Skeletal muscle tissue (tissue), 3 donors: ENCODE measurements at regions not wholly inside any gene's neighbourhood (a gene's known extent, or its start where the extent isn't known, plus 50 kb on each side); places are given as distances from the start of the nearest gene placed in this dataset.
"Not testable (repeated sequence)": the region's sequence is repeated elsewhere in the genome, so short reads cannot be mapped to it uniquely, and the experiment has no call there.

Experiments used
- H3K27ac ChIP-seq: one replicate; pipeline ENCODE4 v1.7.0; 2013; ENCODE audit warnings: mild to moderate bottlenecking, low read depth, low read length, inconsistent platforms
- H3K27me3 ChIP-seq, 3 donors: one replicate each; pipeline ENCODE4 v1.7.0; 2013; ENCODE audit warnings: low read length in 3 of 3; ENCODE audit not compliant: control insufficient read depth in 3 of 3, insufficient read depth in 3 of 3
- H3K36me3 ChIP-seq, 3 donors: one replicate each; pipeline ENCODE4 v1.7.0; 2013; ENCODE audit warnings: low read length in 3 of 3; ENCODE audit not compliant: control insufficient read depth in 3 of 3, insufficient read depth in 3 of 3
- H3K4me1 ChIP-seq, 3 donors: one replicate each; pipeline ENCODE4 v1.7.0; 2013; ENCODE audit warnings: low read length in 3 of 3, mild to moderate bottlenecking in 3 of 3; ENCODE audit not compliant: control insufficient read depth in 3 of 3, insufficient read depth in 3 of 3
- H3K4me3 ChIP-seq, 3 donors: one replicate each; pipeline ENCODE4 v1.7.0; 2013; ENCODE audit warnings: low read length in 3 of 3
- H3K9ac ChIP-seq, 3 donors: one replicate each; pipeline ENCODE4 v1.7.0; 2013; ENCODE audit warnings: low read length in 3 of 3, mild to moderate bottlenecking in 3 of 3, moderate library complexity in 2 of 3, low read depth in 1 of 3
- H3K9me3 ChIP-seq, 3 donors: one replicate each; pipeline ENCODE4 v1.7.0; 2013; ENCODE audit warnings: low read length in 3 of 3; ENCODE audit not compliant: control insufficient read depth in 3 of 3
- donor health status: Osteomylitis.

DNA sequence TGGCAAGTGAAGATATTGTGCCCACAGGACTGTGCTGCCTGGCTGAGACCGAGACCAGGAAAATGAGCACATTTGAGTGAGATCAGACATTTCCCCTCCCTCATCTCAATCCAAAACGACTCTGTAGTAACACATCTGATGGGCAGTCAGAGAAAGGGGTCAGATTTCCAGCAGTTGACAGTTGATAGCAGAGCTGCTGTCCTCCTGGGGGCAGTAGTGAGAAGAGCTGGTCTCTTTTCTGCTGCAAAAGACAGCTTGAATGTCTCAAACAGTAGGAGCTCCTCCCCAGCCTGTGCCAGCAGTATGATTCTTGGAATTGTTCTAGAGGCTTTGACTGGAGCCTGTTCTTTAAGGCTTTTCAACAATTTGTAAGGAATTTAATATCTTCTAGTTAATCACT is 1396.3 kb downstream of the RPIA start:
- H3K36me3 ChIP-seq, H3K27me3 ChIP-seq, H3K9me3 ChIP-seq, H3K9ac ChIP-seq, H3K27ac ChIP-seq, H3K4me1 ChIP-seq, H3K4me3 ChIP-seq: not testable (repeated sequence)

DNA sequence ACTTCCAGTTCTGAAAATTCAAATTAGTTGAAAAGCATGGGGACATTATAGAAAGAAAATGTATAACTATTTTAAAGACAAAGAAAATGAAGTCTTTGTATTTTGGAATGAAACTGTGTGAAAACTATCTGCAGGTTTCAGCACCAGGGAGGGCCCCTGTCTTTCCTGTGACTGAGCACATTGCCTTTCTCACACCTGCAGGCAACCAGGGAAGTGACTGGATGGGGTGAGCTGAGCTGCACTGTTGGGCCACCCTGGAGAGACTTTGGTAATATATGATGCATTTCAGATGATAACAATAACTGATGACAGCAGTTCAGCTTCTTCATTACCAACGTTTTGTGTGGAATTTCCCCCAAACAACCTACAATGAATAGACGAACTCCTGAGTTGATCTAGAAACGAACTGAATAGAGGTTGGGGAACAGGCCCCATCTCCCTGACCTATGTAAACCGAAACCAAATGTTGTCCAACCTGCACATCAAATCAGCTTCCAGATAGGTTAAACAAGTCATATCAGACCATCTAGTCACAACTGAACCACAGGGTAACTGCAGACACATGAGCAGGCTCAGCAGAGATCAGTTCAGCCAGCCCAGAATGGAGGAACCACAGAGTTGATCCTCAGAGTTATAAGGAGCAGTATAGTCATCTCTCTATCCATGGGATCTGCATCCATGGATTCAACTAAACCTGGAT is 1402.2 kb downstream of the RPIA start:
- H3K4me3 ChIP-seq, H3K27me3 ChIP-seq, H3K36me3 ChIP-seq, H3K9ac ChIP-seq, H3K9me3 ChIP-seq, H3K4me1 ChIP-seq, H3K27ac ChIP-seq: not testable (repeated sequence)

DNA sequence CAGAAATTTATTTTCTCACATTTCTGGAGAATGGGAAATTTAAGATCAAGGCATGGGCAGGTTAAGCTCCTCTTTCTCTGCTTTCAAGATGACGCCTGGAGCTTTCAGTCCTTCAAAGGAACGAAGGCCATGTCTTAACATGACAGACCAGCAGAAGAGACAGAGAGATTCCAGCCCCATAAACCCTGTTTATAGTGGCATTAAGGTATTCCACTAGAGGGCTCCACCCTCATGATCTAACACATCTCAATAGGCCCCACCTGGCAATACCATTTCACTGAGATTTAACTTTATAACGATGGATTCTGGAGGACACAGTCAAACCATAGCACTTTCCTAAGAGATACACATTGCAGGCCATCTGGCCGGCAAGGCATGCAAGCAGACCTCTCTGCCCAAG is 1406.1 kb downstream of the RPIA start:
- not testable (repeated sequence) for H3K27me3 ChIP-seq, H3K4me1 ChIP-seq, H3K9me3 ChIP-seq, H3K27ac ChIP-seq, H3K36me3 ChIP-seq, H3K9ac ChIP-seq, H3K4me3 ChIP-seq

DNA sequence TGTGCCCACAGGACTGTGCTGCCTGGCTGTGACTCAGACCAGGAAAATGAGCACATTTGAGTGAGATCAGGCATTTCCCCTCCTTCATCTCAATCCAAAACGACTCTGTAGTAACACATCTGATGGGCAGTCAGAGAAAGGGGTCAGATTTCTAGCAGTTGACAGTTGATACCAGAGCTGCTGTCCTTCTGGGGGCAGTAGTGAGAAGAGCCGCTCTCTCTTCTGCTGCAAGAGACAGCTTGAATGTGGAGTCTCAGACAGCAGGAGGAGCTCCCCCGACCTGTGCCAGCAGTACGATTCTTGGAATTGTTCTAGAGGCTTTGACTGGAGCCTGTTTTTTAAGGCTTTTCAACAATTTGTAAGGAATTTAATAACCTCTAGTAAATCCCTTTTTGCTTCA is 1413.7 kb downstream of the RPIA start:
- not testable (repeated sequence) for H3K27ac ChIP-seq, H3K4me1 ChIP-seq, H3K4me3 ChIP-seq, H3K9ac ChIP-seq, H3K27me3 ChIP-seq, H3K36me3 ChIP-seq, H3K9me3 ChIP-seq

DNA sequence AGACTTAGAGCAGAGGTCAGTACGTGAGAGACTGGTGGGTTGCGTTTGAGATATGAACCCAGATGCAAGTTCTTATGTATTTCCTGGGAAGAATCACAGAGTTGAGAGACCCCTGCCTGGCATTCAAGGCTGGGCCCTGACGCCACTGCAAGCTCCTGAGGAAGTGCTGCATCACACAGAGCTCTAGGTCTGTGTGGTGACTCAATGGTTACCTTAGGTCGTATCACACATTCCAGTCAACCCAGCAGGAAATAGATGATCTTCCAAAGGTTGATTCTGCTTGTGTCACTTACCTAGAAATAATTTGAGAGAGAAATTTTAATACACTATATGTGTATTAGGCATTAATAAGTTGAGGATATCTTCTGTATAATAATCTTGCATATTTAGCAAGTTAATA is 1431.9 kb downstream of the RPIA start:
- not testable (repeated sequence) for H3K9ac ChIP-seq, H3K9me3 ChIP-seq, H3K27me3 ChIP-seq, H3K4me3 ChIP-seq, H3K36me3 ChIP-seq, H3K27ac ChIP-seq, H3K4me1 ChIP-seq

DNA sequence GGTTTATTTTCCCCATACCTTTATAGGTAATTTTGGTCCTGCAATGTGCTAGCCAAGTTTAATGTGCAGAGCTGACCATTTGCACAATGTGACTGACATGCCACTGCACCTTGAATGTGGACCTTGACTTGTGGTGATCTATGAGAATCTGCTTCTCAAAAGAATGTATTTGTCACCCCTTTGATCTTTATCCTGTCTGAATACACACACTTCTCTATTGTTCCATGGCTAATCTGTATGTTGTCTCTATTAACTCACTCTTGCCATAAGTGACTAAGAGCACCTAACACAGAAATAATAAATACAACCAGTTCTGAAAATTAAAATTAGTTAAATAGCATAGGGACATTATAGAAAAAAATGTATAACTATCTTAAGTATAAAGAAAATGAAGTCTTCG is 1447.6 kb downstream of the RPIA start:
- H3K9me3 ChIP-seq = not testable (repeated sequence)

DNA sequence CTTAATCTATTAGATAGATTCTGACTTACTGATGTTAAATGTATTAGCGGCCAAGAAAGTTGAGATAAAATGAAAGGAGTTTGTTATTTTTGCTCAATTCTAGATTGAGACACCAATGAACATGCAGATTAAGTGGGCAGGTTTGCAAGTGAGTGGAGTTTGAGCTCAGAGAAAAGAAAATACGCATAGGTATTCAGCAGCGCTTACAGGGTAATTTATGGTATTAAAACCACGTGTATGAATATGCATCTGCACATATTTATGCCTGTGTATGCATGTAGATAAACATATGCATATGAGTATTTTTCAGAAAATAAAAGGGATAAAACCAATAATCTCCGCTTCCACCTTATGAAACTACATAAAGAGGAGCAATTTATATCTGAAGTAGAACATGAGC is 1450.1 kb downstream of the RPIA start:
- not testable (repeated sequence) for H3K27me3 ChIP-seq, H3K9me3 ChIP-seq, H3K4me3 ChIP-seq

More for the DNA sequence above, 1447.6 kb downstream of the RPIA start:
- H3K27me3 ChIP-seq, H3K4me1 ChIP-seq, H3K27ac ChIP-seq, H3K4me3 ChIP-seq, H3K9ac ChIP-seq, H3K36me3 ChIP-seq: not testable (repeated sequence)

DNA sequence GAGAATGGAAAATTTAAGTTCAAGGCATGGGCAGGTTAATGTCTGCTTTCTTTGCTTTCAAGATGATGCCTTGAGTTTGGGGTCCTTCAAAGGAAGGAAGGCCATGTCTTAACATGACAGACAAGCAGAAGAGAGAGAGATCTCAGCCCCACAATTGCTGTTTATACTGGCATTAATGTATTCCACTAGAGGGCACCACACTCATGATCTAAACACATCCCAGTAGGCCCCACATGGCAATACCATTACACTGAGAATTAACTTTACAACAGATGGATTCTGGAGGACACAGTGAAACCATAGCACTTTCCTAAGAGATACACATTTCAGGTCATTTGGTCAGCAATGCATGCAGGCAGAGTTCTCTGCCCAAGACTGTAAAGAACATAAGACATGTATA is 1460.3 kb downstream of the RPIA start:
- not testable (repeated sequence) for H3K4me1 ChIP-seq, H3K27ac ChIP-seq, H3K9ac ChIP-seq, H3K27me3 ChIP-seq, H3K9me3 ChIP-seq, H3K36me3 ChIP-seq, H3K4me3 ChIP-seq

More for the DNA sequence above, 1450.1 kb downstream of the RPIA start:
- not testable (repeated sequence) for H3K36me3 ChIP-seq, H3K27ac ChIP-seq, H3K4me1 ChIP-seq, H3K9ac ChIP-seq

DNA sequence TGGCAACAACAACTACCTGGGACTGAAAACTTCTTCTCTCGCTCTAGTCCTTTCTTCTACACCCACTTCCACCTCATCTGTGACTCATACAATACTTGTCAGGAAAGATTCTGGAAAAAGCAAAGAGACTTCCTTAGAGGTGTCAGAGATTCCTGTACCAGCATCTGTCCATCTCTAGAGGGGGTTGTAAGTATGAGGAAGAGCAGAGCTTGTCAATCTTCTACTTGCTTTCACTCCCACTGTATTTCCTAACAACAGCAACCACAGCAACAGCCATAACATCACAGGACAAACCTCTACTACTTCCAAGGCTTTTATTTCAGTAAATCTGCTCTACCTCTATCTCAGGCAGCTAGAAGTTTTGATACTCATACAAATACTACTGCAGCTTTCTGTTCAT is 1479.5 kb downstream of the RPIA start:
- not testable (repeated sequence) for H3K9ac ChIP-seq, H3K36me3 ChIP-seq, H3K27me3 ChIP-seq, H3K4me3 ChIP-seq, H3K4me1 ChIP-seq, H3K9me3 ChIP-seq, H3K27ac ChIP-seq

DNA sequence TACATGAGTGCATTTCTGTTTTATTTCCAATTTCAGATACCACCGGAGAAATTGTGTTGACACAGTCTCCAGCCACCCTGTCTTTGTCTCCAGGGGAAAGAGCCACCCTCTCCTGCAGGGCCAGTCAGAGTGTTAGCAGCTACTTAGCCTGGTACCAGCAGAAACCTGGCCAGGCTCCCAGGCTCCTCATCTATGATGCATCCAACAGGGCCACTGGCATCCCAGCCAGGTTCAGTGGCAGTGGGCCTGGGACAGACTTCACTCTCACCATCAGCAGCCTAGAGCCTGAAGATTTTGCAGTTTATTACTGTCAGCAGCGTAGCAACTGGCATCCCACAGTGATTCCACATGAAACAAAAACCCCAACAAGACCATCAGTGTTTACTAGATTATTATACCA is 1481.6 kb downstream of the RPIA start:
- not testable (repeated sequence) for H3K9ac ChIP-seq, H3K9me3 ChIP-seq, H3K4me3 ChIP-seq, H3K27ac ChIP-seq, H3K4me1 ChIP-seq, H3K27me3 ChIP-seq, H3K36me3 ChIP-seq

DNA sequence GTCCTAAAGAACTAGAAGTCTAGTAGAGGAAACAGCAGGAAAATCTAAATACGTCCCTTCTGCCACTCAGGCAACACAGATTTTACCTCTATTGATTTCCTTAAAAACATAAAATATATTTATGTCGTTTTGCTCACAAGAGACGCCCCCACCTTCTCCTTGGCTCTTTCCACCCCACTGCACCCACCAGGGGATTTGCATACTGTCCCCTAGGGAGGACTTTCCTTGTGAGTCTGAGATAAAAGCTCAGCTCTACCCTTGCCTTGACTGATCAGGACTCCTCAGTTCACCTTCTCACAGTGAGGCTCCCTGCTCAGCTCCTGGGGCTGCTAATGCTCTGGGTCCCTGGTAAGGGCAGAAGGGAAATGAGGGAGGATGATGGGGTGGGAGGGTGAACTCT is 1488.1 kb downstream of the RPIA start:
- not testable (repeated sequence) for H3K4me1 ChIP-seq, H3K27me3 ChIP-seq, H3K9ac ChIP-seq, H3K36me3 ChIP-seq, H3K9me3 ChIP-seq, H3K4me3 ChIP-seq, H3K27ac ChIP-seq
